MM.1S (cell line): ENCODE measurements at regions not wholly inside any gene's neighbourhood (a gene's known extent, or its start where the extent isn't known, plus 50 kb on each side); places are given as distances from the start of the nearest gene placed in this dataset.

Experiments used
- DNase-seq: peaks from one replicate; pipeline ENCODE4 v3.0.0-alpha.2; 2015
- H2AFZ ChIP-seq: fragments of 300-600 bp; sonication (generic); 2 replicates; pipeline ENCODE4 v1.6.0; 2016; ENCODE audit warnings: antibody characterized with exemption, low read length
- H3F3A ChIP-seq: fragments of 300-600 bp; sonication (generic); 2 replicates; pipeline ENCODE4 v1.6.1; 2016; ENCODE audit warnings: mild to moderate bottlenecking, antibody characterized with exemption, low read length, moderate library complexity, mixed read lengths; ENCODE audit not compliant: insufficient read depth
- H3K27ac ChIP-seq: fragments of 300-600 bp; sonication (generic); 2 replicates; pipeline ENCODE4 v1.5.1; 2016; ENCODE audit warnings: mild to moderate bottlenecking, low read length
- H3K27me3 ChIP-seq: fragments of 300-600 bp; sonication (generic); replicated peaks from 2 replicates; pipeline ENCODE4 v1.6.0; 2016; ENCODE audit warnings: low read length; ENCODE audit not compliant: insufficient read depth
- H3K36me3 ChIP-seq: fragments of 300-600 bp; sonication (generic); replicated peaks from 2 replicates; pipeline ENCODE4 v1.6.1; 2016; ENCODE audit warnings: mild to moderate bottlenecking, low read length, mixed read lengths; ENCODE audit not compliant: insufficient read depth
- H3K4me1 ChIP-seq: fragments of 300-600 bp; sonication (generic); 2 replicates; pipeline ENCODE4 v1.6.1; 2016; ENCODE audit warnings: low read length, mixed read lengths
- H3K4me2 ChIP-seq: fragments of 300-600 bp; sonication (generic); 2 replicates; pipeline ENCODE4 v1.6.0; 2016; ENCODE audit warnings: low read depth, low read length
- H3K4me3 ChIP-seq: fragments of 300-600 bp; sonication (generic); 2 replicates; pipeline ENCODE4 v1.5.1; 2016; ENCODE audit warnings: low read length, mixed read lengths
- H3K79me2 ChIP-seq: fragments of 300-600 bp; sonication (generic); 2 replicates; pipeline ENCODE4 v1.6.1; 2016; ENCODE audit warnings: mixed run types, low read length, mixed read lengths
- H3K9ac ChIP-seq: fragments of 300-600 bp; sonication (generic); 2 replicates; pipeline ENCODE4 v1.6.1; 2016; ENCODE audit warnings: low read length, mixed read lengths
- H3K9me2 ChIP-seq: fragments of 300-600 bp; sonication (generic); replicated peaks from 2 replicates; pipeline ENCODE4 v1.6.1; 2016; ENCODE audit warnings: mild to moderate bottlenecking, low read length, mixed read lengths; ENCODE audit not compliant: insufficient read depth
- H3K9me3 ChIP-seq: fragments of 300-600 bp; sonication (generic); replicated peaks from 2 replicates; pipeline ENCODE4 v1.6.1; 2016; ENCODE audit warnings: mild to moderate bottlenecking, low read length, mixed read lengths; ENCODE audit not compliant: insufficient read depth
- H4K20me1 ChIP-seq: fragments of 300-600 bp; sonication (generic); 2 replicates; pipeline ENCODE4 v1.6.1; 2016; ENCODE audit warnings: mild to moderate bottlenecking, low read length, moderate library complexity, mixed read lengths; ENCODE audit not compliant: insufficient read depth
- EZH2 ChIP-seq: fragments of 300-600 bp; sonication (generic); optimal IDR thresholded peaks from 2 replicates; pipeline ENCODE3; 2017; ENCODE audit warnings: low read depth, mild to moderate bottlenecking, antibody characterized with exemption, low read length, mixed read lengths
- EZH2phosphoT487 ChIP-seq: fragments of 300-600 bp; sonication (generic); IDR thresholded peaks from 2 replicates; pipeline ENCODE4 v1.6.1; 2018; ENCODE audit warnings: antibody characterized with exemption, low read length
- TF ChIP-seq, protein P1 (sequence below): fragments of 300-600 bp; sonication (generic); IDR thresholded peaks from 2 replicates; pipeline ENCODE4 v1.5.1; 2016; ENCODE audit warnings: antibody characterized with exemption, low read length, mixed read lengths

DNA sequence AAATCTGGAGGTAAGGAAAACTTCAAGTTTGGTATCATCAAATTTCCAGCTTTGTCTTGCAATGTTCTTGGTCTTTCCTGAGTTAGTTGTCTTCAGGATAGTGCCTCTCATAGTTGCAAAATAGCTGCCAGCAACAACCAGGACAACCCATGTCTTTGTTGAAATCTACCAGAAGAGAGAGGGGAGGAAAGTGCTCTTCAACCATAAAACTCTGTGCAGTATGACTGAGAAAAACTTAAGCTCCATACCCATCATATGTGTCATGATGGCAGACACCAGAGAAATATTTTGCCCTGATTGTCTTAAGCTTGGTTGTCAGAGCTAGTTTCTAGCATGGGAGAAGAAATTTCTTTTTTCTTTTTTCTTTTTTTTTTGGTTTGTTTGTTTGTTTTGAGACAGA is 103.3 kb downstream of the SPRY2 start:
- Histone ChIP-seq H3K4me3 (no peak overlapping the region), H3K79me2 (no peaks in the 10 kb centered on the region), H3F3A (no peaks in the 10 kb centered on the region), H3K9me3 (no peaks in the 10 kb centered on the region), H3K27ac (no peak overlapping the region), H3K4me1 (no peaks in the 10 kb centered on the region), H3K9ac (no peak overlapping the region), H3K4me2 (no peak overlapping the region), H3K36me3 (no peaks in the 10 kb centered on the region), H3K9me2 (no peaks in the 10 kb centered on the region), H4K20me1 (no peaks in the 10 kb centered on the region), H2AFZ (no peak overlapping the region), H3K27me3 (no peaks in the 10 kb centered on the region)
- TF ChIP-seq EZH2phosphoT487 (no peak), EZH2 (no peak)
- TF ChIP-seq, protein P1, sequence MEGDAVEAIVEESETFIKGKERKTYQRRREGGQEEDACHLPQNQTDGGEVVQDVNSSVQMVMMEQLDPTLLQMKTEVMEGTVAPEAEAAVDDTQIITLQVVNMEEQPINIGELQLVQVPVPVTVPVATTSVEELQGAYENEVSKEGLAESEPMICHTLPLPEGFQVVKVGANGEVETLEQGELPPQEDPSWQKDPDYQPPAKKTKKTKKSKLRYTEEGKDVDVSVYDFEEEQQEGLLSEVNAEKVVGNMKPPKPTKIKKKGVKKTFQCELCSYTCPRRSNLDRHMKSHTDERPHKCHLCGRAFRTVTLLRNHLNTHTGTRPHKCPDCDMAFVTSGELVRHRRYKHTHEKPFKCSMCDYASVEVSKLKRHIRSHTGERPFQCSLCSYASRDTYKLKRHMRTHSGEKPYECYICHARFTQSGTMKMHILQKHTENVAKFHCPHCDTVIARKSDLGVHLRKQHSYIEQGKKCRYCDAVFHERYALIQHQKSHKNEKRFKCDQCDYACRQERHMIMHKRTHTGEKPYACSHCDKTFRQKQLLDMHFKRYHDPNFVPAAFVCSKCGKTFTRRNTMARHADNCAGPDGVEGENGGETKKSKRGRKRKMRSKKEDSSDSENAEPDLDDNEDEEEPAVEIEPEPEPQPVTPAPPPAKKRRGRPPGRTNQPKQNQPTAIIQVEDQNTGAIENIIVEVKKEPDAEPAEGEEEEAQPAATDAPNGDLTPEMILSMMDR = no peak
- no peak for DNase-seq

GRCh38 chr13:80235967-80236302 is 105.0 kb downstream of the SPRY2 start:
- Histone ChIP-seq H3K9me2 (no peaks in the 10 kb centered on the region), H3K27me3 (no peaks in the 10 kb centered on the region), H3K4me3 (no peak overlapping the region), H3K79me2 (no peaks in the 10 kb centered on the region), H3K9ac (no peak overlapping the region), H3K36me3 (no peaks in the 10 kb centered on the region), H3K4me2 (no peak overlapping the region), H3F3A (no peaks in the 10 kb centered on the region), H3K27ac (no peak overlapping the region), H4K20me1 (no peaks in the 10 kb centered on the region), H2AFZ (no peak overlapping the region), H3K4me1 (no peaks in the 10 kb centered on the region), H3K9me3 (no peaks in the 10 kb centered on the region)
- TF ChIP-seq, protein P1 = no peak
- TF ChIP-seq EZH2phosphoT487 (no peak), EZH2 (no peak)
- no peak for DNase-seq

- no peak for DNase-seq
- Histone ChIP-seq H3F3A (no peaks in the 10 kb centered on the region), H3K4me2 (no peak overlapping the region)
Measured at GRCh38 chr13:80235166-80235966, 105.6 kb downstream of the SPRY2 start.

More at GRCh38 chr13:80235166-80235966, 105.6 kb downstream of the SPRY2 start:
- no peak overlapping the region for H3K4me3 ChIP-seq
- H3K27me3 ChIP-seq = no peaks in the 10 kb centered on the region
- H4K20me1 ChIP-seq = no peaks in the 10 kb centered on the region
- no peaks in the 10 kb centered on the region for H3K9me3 ChIP-seq
- no peaks in the 10 kb centered on the region for H3K4me1 ChIP-seq
- no peaks in the 10 kb centered on the region for H3K9me2 ChIP-seq
- no peaks in the 10 kb centered on the region for H3K36me3 ChIP-seq
- no peak overlapping the region for H3K27ac ChIP-seq
- no peak overlapping the region for H3K9ac ChIP-seq
- no peaks in the 10 kb centered on the region for H3K79me2 ChIP-seq
- H2AFZ ChIP-seq = no peak overlapping the region
- TF ChIP-seq EZH2 (no peak), EZH2phosphoT487 (no peak)
- TF ChIP-seq, protein P1 = no peak
